RPMI7951 (cell line): ENCODE measurements at regions not wholly inside any gene's neighbourhood (a gene's known extent, or its start where the extent isn't known, plus 50 kb on each side); places are given as distances from the start of the nearest gene placed in this dataset.
"Not testable (repeated sequence)": the region's sequence is repeated elsewhere in the genome, so short reads cannot be mapped to it uniquely, and the experiment has no call there.

Source experiments
- DNase-seq: peaks from one replicate; pipeline ENCODE4 v3.0.0-alpha.2; 2012; ENCODE audit warnings: low read depth

- DNase-seq, result no peak
Measured at GRCh38 chr3:104360038-104360437, 1006.7 kb upstream of the ALCAM start.

- not testable (repeated sequence) for DNase-seq
Measured at GRCh38 chr3:104361748-104362147, 1005.0 kb upstream of the ALCAM start.

GRCh38 chr3:104362319-104362718 is 1004.4 kb upstream of the ALCAM start:
- DNase-seq, result no peak

- peak; percentile 36 for DNase-seq
Measured at GRCh38 chr3:104367000-104367399, 999.7 kb upstream of the ALCAM start.

- DNase-seq, result no peak
Measured at GRCh38 chr3:104368760-104369159, 997.9 kb upstream of the ALCAM start.

GRCh38 chr3:104385421-104385820 is 981.3 kb upstream of the ALCAM start:
- no peak for DNase-seq

GRCh38 chr3:104388619-104389018 is 978.1 kb upstream of the ALCAM start:
- DNase-seq, result no peak

- no peak for DNase-seq
Measured at GRCh38 chr3:104392327-104392726, 974.4 kb upstream of the ALCAM start.

- no peak for DNase-seq
Measured at GRCh38 chr3:104396974-104397669, 969.6 kb upstream of the ALCAM start.

GRCh38 chr3:104397713-104398112 is 969.0 kb upstream of the ALCAM start:
- no peak for DNase-seq

GRCh38 chr3:104402902-104403301 is 963.8 kb upstream of the ALCAM start:
- no peak for DNase-seq

GRCh38 chr3:104411757-104412156 is 955.0 kb upstream of the ALCAM start:
- DNase-seq, result no peak

- DNase-seq, result no peak
Measured at GRCh38 chr3:104412608-104413580, 953.8 kb upstream of the ALCAM start.

- no peak for DNase-seq
Measured at GRCh38 chr3:104428337-104428925, 938.3 kb upstream of the ALCAM start.

- no peak for DNase-seq
Measured at GRCh38 chr3:104429727-104430126, 937.0 kb upstream of the ALCAM start.

- no peak for DNase-seq
Measured at GRCh38 chr3:104436506-104436905, 930.2 kb upstream of the ALCAM start.

GRCh38 chr3:104437131-104437750 is 929.5 kb upstream of the ALCAM start:
- DNase-seq, result no peak

GRCh38 chr3:104437891-104438290 is 928.8 kb upstream of the ALCAM start:
- peak; percentile 9 for DNase-seq

- no peak for DNase-seq
Measured at GRCh38 chr3:104438706-104439105, 928.0 kb upstream of the ALCAM start.

- DNase-seq, result not testable (repeated sequence)
Measured at GRCh38 chr3:104445252-104445919, 921.3 kb upstream of the ALCAM start.

- DNase-seq, result no peak
Measured at GRCh38 chr3:104447681-104448080, 919.0 kb upstream of the ALCAM start.

- no peak for DNase-seq
Measured at GRCh38 chr3:104452697-104453096, 914.0 kb upstream of the ALCAM start.
